Lung (tissue), 11 donors: ENCODE measurements at regions not wholly inside any gene's neighbourhood (a gene's known extent, or its start where the extent isn't known, plus 50 kb on each side); places are given as distances from the start of the nearest gene placed in this dataset.

ENCODE experiments used
- ATAC-seq: fragments of 200-7000 bp; cut with Tn5 transposase; one replicate; pipeline ENCODE4 v1.9.1; 2020; ENCODE audit warnings: moderate number of reproducible peaks; ENCODE audit not compliant: insufficient read depth, low FRiP score
- DNase-seq, 3 donors: peaks; one replicate each; pipeline ENCODE4 v3.0.0-alpha.2; 2013 to 2017
- H3K27ac ChIP-seq, 2 donors: one replicate each; pipeline ENCODE4 v1.5.1; 2013; ENCODE audit warnings: mild to moderate bottlenecking in 2 of 2, moderate library complexity in 2 of 2, control low read depth in 1 of 2, inconsistent platforms in 1 of 2, low read depth in 1 of 2, low read length in 1 of 2
- H3K27me3 ChIP-seq, 3 donors: one replicate each; pipeline ENCODE4 v1.5.1; 2013; ENCODE audit warnings: low read length in 2 of 3; ENCODE audit not compliant: control insufficient read depth in 3 of 3, insufficient read depth in 3 of 3
- H3K36me3 ChIP-seq, 4 donors: one replicate each; pipeline ENCODE4 v1.5.1; 2013; ENCODE audit warnings: low read length in 4 of 4, mild to moderate bottlenecking in 1 of 4, moderate library complexity in 1 of 4; ENCODE audit not compliant: control insufficient read depth in 4 of 4, insufficient read depth in 4 of 4
- H3K4me1 ChIP-seq, 5 donors: one replicate each; pipeline ENCODE4 v1.5.1; 2013; ENCODE audit warnings: low read length in 5 of 5, mild to moderate bottlenecking in 2 of 5, moderate library complexity in 1 of 5; ENCODE audit not compliant: control insufficient read depth in 5 of 5, insufficient read depth in 5 of 5
- H3K4me3 ChIP-seq: one replicate; pipeline ENCODE4 v1.5.1; 2013; ENCODE audit warnings: mild to moderate bottlenecking, control low read depth, moderate library complexity
- H3K9ac ChIP-seq, 2 donors: one replicate each; pipeline ENCODE4 v1.5.1; 2013; ENCODE audit warnings: low read length in 2 of 2, control low read depth in 1 of 2; ENCODE audit not compliant: insufficient read depth in 1 of 2
- H3K9me3 ChIP-seq, 4 donors: one replicate each; pipeline ENCODE4 v1.5.1; 2013; ENCODE audit warnings: low read length in 3 of 4, mild to moderate bottlenecking in 1 of 4, moderate library complexity in 1 of 4; ENCODE audit not compliant: control insufficient read depth in 4 of 4, insufficient read depth in 3 of 4
- WGBS, 2 donors: extraction: QIAGEN DNeasy Blood & Tissue Kit; methylation state at CpG; one replicate each; pipeline ENCODE4 v1.1.7; 2013; 5-methylcytosine and 5-hydroxymethylcytosine counted together
- TF ChIP-seq, protein P1 (sequence below): IDR thresholded peaks from 2 replicates; pipeline ENCODE4 v1.5.1; 2012; ENCODE audit warnings: mild to moderate bottlenecking; ENCODE audit errors: control extremely low read depth, extremely low read depth
- donor health status: control.
- donor health status: control.
- donor health status: Bipolar disorder and iron deficiency.
- donor health status: healthy.
- donor health status: DM: yes; HTN: yes; CAD: no.

DNA sequence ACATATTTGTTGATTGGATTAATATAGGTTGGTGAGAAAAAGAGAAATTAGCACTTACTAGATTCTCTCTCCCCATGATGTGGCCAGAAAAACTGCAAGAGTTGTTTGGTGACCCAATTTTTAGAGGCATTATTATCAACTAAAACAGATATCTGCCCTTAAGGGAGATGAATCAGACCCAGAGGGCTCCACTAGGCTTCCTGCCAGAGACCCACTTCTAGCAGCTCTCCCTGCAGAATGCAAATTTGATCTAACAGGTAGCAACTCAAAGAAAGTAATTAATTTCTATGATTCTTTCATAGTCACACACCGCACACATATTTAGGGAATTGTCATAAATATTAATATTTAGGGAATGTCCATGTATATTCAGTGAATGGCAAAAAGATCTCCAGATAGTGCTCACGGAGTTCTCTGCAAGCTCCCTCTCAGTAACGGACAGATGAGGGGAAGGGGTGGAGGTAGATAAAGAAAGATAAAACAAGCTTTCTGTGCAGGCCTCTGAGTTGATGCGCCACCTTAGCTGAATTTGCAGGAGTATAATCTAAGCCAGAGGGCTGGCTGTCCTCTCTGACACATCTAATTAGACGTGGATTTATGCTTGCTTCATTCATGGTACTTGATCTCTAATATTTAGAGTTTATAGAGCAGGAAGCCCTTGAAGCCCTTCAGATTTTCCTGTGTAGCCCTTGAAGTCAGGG is 84.1 kb upstream of the CCDC190 start:
- DNase-seq, result no peak
- H3K9me3 ChIP-seq, result no peaks in the 10 kb centered on the region
- 80 to 83% methylated on average over 5 of the region's 5 CpGs for WGBS, 2 donors
- H3K36me3 ChIP-seq, result no peaks in the 10 kb centered on the region
- no peak overlapping the region for H3K9ac ChIP-seq
- H3K27ac ChIP-seq, result no peak overlapping the region
- TF ChIP-seq, protein P1, sequence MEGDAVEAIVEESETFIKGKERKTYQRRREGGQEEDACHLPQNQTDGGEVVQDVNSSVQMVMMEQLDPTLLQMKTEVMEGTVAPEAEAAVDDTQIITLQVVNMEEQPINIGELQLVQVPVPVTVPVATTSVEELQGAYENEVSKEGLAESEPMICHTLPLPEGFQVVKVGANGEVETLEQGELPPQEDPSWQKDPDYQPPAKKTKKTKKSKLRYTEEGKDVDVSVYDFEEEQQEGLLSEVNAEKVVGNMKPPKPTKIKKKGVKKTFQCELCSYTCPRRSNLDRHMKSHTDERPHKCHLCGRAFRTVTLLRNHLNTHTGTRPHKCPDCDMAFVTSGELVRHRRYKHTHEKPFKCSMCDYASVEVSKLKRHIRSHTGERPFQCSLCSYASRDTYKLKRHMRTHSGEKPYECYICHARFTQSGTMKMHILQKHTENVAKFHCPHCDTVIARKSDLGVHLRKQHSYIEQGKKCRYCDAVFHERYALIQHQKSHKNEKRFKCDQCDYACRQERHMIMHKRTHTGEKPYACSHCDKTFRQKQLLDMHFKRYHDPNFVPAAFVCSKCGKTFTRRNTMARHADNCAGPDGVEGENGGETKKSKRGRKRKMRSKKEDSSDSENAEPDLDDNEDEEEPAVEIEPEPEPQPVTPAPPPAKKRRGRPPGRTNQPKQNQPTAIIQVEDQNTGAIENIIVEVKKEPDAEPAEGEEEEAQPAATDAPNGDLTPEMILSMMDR, result no peak
- ATAC-seq, result no peak
- no peak overlapping the region for H3K4me3 ChIP-seq
- H3K4me1 ChIP-seq, result peaks cover 0 to 3% (median 0%) of the 10 kb centered on the region in 5 donors
- H3K27me3 ChIP-seq, result peaks cover 0 to 7% (median 3%) of the 10 kb centered on the region in 3 donors

GRCh38 chr1:162943622-162944021 is 82.6 kb upstream of the CCDC190 start:
- peaks cover 0 to 7% (median 3%) of the 10 kb centered on the region in 3 donors for H3K27me3 ChIP-seq
- no peaks in the 10 kb centered on the region for H3K36me3 ChIP-seq
- TF ChIP-seq, protein P1, result no peak
- H3K4me3 ChIP-seq, result no peak overlapping the region
- H3K9ac ChIP-seq, result no peak overlapping the region
- no peak for ATAC-seq
- no peaks in the 10 kb centered on the region for H3K9me3 ChIP-seq
- peaks cover 0 to 3% (median 0%) of the 10 kb centered on the region in 5 donors for H3K4me1 ChIP-seq
- H3K27ac ChIP-seq, result no peak overlapping the region
- no peak for DNase-seq

- H3K36me3 ChIP-seq, result no peaks in the 10 kb centered on the region
- peaks cover 0 to 3% (median 0%) of the 10 kb centered on the region in 5 donors for H3K4me1 ChIP-seq
- H3K9me3 ChIP-seq, result no peaks in the 10 kb centered on the region
- peaks cover 0 to 7% (median 3%) of the 10 kb centered on the region in 3 donors for H3K27me3 ChIP-seq
- H3K9ac ChIP-seq, result no peak overlapping the region
- H3K4me3 ChIP-seq, result no peak overlapping the region
- no peak for ATAC-seq
- no peak overlapping the region for H3K27ac ChIP-seq
- TF ChIP-seq, protein P1, result no peak
- peak in 2 of 3 donors; percentile 33 to 64 for DNase-seq
- WGBS, 2 donors, result 27% methylated on average over 3 of the region's 3 CpGs
Measured at GRCh38 chr1:162942916-162943559, 82.1 kb upstream of the CCDC190 start.
